Activated CD8-positive, alpha-beta memory T cell treated with anti-CD3 and anti-CD28 coated beads, Interleukin-2, amount 50 U/mL, for 1 hour (primary cell): ENCODE measurements at regions not wholly inside any gene's neighbourhood (a gene's known extent, or its start where the extent isn't known, plus 50 kb on each side); places are given as distances from the start of the nearest gene placed in this dataset.
"Not testable (repeated sequence)": the region's sequence is repeated elsewhere in the genome, so short reads cannot be mapped to it uniquely, and the experiment has no call there.

Experiments
- DNase-seq: peaks from one replicate; pipeline ENCODE4 v3.0.0-alpha.2; 2020; ENCODE audit errors: extremely low read depth

DNA sequence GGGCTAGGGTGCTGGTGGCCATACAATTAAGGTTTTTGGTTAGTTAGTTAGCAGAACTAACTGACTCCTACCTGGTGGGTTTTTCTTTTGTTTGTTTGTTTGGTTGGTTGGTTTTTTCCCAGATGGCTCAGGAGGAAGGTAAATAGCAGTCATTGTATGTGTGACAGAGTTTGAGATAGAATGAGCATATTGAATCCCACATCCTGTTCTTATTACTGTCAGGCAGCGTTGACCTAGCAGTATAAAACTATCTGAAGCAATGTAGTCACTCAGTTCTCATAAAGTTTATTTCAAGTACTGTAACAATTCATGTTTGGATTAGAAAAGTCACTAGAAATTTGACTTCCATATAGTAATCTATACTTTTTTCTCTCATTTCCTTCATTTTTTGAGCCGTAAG lies 113.5 kb upstream of the NBPF19 start:
- not testable (repeated sequence) for DNase-seq

DNA sequence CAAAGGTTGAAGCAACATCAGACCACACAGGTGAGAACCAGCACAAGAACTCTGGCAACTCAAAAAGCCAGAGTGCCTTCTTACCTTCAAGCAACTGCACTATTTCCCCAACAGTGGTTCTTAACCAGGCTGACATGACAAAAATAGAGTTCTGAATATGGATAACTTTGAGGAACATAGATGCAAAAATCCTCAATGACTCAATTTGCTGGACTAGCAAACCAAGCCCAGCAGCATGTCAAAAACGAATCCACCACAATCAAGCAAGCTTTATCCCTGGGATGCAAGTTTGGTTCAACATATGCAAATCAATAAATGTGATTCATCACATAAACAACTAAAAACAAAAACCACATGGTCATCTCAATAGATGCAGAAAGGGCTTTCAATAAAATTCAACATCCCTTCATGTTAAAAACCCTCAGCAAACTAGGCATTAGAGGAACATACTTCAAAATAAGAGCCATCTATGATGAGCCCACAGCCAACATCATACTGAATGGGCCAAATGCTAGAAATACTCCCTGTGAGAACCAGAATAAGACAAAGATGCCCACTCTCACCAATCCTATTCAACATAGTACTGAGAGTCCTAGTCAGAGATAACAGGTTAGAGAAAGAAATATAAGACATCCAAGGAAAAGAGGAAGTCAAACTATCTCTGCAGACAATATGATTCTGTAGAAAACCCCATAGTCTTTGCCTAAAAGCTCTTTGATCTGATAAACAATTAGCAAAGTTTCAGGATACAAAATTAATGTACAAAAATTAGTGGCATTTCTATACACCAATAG lies 110.5 kb upstream of the NBPF19 start:
- not testable (repeated sequence) for DNase-seq

DNA sequence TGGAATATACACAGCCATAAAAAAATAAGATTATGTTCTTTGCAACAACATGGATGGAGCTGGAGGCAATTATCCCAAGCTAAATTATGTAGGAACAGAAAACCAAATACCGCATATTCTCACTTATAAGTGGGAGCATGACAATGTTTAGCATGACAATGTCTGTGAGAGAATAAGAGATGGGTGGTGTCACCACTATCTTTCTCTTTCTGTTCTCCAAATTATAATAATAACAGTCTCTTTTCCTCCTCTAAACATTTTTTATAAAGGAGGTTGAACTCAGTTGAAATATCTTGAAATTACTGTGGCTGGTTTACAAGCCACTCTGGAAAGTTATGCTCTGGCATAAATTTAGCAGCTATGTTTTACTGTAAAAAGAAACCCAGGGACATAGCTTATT lies 108.4 kb upstream of the NBPF19 start:
- not testable (repeated sequence) for DNase-seq

DNA sequence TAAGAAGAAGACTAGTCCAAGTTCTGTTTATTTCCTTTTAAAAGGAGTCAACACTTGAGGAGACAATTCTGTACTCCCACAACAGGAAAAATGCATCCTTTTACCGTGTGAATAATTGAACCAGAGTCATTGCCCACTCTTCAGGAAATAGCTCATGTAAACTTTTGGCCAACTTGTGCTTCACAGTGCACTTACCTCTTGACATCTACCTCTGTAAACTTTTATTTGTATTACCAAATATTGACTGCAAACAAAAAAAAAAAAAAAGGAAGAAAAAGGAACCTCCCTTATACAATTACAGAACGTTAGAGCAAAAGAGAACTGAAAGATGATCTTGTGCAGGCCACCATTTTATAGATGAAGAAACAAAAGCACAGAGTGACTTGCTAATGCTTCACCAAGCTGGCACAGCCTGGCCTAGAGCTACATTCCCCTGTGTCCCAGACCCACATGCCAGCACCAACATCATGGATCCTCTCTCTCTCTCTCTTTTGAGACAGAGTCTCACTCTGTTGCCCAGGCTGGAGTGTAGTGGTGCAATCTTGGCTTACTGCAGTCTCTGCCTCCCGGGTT lies 107.3 kb upstream of the NBPF19 start:
- DNase-seq = not testable (repeated sequence)

DNA sequence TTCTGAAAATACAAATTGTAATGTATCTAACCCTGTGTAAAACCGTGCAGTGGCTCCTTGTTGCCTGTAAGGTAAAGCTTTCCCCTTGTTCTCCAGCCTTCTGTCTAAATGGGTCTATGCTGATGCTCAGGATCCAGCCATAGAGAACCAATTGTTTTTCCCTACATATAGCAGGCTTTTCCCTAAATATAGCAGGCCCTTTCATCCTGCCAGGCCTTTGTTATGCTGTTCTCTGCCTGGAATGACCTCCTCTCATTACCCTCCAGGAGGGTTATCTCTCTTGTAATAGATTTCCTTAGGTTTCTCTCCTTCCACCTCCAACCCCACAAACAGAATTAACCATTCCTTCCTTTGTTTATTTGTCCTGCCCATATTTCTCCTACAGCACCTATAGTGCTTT lies 106.5 kb upstream of the NBPF19 start:
- not testable (repeated sequence) for DNase-seq

DNA sequence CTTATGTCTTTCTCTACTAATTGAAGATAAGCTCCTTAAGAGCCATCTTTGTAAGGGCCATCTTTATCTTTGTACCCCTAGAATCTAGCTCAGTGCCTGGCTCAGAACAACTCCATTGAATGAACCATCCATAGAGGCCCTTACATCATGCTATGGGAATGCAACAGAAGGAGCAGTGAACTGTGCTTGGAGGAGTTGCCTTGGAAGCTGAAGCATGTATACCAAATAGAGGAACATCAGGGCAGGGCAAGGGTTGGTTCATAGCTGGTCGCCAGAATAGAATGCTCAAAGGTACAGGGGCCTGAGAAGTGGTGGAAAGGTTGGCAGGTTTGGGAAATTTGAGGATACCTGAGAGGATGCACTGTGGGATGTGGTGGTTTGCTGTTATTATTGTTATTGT lies 105.8 kb upstream of the NBPF19 start:
- DNase-seq = not testable (repeated sequence)

DNA sequence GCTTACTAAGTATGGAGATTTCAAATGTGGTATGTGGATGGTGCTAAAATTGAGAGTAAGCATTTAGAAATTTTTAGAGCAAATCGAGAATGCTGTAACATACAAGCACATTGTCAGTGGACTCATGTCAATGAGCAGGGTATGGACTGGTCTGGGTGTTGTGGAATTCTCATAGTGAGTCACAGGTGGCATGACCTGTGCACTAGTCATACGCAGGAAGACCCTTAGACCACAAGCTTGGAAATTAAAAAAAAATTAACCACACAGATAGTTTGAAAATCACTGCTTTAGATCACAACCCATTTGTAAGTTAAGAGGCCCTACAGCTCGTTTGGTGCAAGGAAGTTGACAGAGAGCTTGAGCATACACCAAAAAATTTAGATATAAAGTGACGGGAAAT lies 102.9 kb upstream of the NBPF19 start:
- not testable (repeated sequence) for DNase-seq

DNA sequence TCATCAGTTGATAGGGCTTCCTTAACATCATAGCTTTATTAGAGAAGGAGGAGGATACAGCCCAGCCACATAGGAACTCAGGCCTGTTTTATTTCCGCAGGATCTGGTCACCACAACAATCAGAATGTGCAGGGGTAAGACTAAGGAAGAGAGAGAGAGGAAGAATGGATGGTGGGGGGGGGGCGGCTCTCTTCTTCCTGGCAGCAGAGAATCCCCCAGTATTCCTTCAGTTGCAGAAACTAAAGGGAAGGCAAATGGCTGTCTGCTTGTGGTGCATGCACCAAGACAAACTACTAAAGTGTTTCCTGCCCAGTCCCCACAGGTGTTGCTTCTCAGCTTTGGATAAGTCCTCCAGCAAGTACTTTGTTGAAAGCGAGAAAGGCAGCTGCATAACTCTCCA lies 96.4 kb upstream of the NBPF19 start:
- not testable (repeated sequence) for DNase-seq

DNA sequence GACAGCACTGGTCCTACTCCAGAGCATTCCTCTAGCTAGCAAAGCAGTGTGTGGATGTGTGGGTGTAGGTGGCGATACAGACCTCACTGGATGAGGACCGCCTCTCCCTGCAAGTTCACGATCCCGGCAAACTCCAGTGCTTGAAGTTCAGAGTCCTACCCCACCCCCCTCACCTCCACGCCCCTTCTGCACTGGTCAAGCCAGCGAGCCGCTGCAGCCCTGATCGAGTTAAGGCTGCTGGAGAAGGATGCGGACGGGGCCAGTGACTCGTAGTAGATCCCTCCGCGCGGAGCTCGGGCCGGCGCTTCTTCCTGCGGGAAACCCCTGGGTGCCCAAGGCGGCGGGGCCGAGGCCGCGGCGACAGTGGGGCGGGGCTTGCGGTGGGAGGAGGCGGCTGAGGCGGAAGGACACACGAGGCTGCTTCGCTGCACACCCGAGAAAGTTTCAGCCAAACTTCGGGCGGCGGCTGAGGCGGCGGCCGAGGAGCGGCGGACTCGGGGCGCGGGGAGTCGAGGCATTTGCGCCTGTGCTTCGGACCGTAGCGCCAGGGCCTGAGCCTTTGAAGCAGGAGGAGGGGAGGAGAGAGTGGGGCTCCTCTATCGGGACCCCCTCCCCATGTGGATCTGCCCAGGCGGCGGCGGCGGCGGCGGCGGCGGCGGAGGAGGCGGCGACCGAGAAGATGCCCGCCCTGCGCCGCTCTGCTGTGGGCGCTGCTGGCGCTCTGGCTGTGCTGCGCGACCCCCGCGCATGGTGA lies 84.5 kb upstream of the NBPF19 start:
- DNase-seq = not testable (repeated sequence)

DNA sequence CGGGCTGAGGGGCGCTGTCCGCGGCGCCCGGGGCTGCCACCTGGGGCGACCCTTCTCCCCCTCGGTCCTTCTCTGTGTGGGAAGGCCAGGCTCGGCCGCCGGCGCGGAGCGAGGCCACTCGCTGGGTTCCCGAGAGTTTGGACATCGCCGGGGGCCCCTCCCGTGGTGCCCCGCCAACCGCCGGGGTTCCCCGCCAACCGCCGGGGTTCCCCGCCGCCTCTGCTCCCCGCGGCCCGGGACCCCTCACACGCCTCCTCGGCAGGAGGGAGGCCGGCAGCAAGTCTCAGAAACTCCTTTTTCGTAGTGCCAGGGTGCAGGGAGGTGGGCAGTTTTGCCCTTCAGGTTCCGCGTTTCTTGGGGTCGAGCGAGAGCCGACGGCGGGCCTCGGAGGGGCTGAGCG lies 83.9 kb upstream of the NBPF19 start:
- not testable (repeated sequence) for DNase-seq

DNA sequence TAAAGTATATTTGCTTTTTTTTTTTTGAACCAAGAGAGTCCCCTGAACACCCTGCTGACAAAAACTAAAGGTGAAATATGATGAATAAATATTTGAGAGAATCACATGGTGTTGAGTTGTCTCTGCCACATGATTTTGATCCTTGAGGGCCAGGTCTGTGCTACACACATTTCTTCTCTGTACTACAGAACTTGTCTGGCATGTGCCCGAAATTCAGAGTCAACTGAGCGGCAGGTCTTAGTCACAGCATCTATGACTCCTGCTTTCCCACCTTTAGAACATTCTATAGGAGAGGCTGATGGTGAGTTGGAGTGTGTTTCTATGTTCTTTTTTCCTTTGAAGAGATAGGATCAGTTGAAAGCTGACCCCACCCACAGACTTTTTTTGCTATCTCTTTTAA lies 79.0 kb upstream of the NBPF19 start:
- peak; percentile 16 for DNase-seq

DNA sequence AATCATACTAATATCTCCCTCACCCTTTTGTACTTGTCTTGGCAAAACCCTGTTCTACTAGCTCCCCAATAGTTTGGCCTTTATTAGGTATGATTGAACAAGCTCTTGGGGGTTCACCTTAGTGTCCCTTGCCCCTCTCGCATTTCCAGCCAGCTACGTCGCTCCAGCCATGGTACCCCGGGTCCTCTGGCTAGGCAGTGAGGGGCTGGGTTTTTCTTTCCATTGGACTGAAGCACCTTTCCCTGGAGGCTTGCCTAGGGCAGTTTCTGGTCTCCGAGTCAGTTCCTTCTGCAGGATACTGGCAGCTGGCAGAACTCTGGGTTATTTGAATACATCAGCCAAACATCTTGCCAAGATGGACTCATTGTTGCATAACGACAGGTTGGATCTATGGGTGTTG lies 76.3 kb upstream of the NBPF19 start:
- DNase-seq = not testable (repeated sequence)

DNA sequence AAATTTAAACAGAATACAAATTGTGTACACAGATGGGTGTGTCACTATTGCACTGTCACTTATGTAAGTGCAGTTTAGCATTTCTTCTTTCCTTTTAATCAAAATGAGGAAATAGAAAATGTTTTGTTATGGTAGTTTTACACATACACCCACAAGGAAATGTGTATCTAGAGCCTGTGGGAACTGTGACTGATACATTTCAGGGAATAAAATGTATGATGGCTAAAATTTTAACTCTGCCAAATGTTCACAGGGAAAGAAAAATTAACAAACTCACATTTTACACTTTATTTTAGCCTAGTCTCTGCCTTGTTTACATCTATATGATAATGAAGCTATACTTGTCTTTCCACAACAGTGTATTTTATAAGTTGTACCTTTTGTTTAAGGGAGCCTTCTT lies 66.4 kb upstream of the NBPF19 start:
- not testable (repeated sequence) for DNase-seq

DNA sequence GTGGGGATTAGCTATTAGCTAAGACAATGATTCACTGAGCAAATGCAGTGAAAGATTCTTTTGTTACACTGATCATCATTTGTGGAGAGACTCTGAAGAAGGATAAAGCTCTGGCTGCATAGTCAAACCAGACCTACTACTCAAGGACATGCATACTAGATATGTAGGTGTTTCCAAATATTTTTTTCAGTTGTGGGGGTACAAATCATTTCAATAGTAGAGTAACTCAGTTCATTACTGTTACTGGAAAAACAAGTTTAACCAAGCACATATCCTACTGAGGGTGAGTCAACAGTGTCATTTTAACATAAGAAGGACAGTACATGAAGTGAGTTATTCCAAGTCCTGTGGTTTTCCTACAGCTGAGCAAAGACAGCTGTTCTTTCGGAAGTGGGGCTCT lies 59.5 kb upstream of the NBPF19 start:
- DNase-seq = not testable (repeated sequence)

DNA sequence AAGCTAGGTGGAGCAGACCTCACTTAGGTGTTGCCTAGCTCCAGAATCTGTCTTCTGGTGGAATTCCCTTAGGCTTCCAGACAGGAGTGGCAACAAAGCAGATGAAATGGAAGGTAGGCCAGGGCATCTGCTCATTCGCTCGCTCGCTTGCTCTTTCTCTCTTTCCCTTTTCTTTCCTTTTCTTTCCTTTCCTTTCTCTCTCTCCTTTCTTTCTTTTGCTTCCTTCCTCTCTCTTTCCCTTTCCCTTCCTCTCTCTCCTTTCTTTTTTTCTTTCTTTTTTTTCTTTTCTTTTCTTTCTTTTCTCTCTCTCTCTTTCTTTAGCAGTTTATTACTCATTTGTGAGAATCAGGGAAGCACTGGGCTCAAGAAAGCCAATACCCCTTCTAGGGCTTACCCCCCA lies 56.1 kb upstream of the NBPF19 start:
- DNase-seq = not testable (repeated sequence)

DNA sequence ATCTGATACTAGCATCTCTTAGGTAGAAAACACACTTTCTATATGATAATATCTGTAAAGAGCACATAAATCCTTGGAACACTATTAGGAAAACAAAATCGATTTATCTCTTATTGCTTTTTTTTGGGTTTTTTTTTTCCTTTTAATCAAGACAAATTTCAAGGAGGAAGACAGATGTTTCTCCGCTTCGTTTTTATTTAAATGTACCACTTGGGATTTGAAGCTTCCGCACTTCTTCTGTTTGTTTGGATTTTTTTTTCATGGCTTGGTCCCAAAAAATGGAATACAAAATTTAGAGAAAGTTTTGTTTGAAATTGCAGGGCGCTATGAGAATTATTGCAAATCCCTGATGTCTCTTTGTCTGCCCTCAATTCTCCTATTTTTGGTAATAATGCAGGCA lies 51.7 kb upstream of the NBPF19 start:
- DNase-seq = not testable (repeated sequence)
